G401 (cell line): ENCODE measurements at regions not wholly inside any gene's neighbourhood (a gene's known extent, or its start where the extent isn't known, plus 50 kb on each side); places are given as distances from the start of the nearest gene placed in this dataset.
"Not testable (repeated sequence)": the region's sequence is repeated elsewhere in the genome, so short reads cannot be mapped to it uniquely, and the experiment has no call there.

Experiments
- DNase-seq: peaks from one replicate; pipeline ENCODE4 v3.0.0-alpha.2; 2015; ENCODE audit warnings: low spot score
- in situ Hi-C: cut with HindIII; loops from 2 replicates; pipeline ENCODE4 v1.10.0; 2016; ENCODE audit warnings: low sequenced_read_pairs, mixed read lengths

DNA sequence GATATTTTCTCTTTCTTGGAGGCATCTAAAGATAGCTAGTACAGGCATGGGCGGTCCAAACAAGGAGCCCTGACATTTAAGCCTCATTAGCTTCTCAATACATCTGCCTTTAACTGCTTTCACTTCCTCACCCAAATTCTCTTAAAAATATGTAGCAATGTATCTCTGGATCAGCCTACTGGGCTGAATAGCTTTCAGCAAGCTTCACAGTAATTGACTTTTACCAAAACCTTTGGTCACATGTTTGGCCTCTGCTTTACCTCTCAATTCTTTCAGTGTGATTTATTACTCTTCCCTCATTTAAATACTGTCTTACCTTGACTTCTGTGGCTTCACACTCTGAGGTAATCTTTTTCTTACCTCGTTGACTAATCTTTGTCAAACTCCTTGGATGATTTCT lies 1618.1 kb downstream of the GRIK2 start:
- no peak for DNase-seq
- in situ Hi-C loops, result no loop called here

GRCh38 chr6:103002282-103002681 lies 1608.8 kb downstream of the GRIK2 start:
- no peak for DNase-seq
- in situ Hi-C loops, result no loop called here

DNA sequence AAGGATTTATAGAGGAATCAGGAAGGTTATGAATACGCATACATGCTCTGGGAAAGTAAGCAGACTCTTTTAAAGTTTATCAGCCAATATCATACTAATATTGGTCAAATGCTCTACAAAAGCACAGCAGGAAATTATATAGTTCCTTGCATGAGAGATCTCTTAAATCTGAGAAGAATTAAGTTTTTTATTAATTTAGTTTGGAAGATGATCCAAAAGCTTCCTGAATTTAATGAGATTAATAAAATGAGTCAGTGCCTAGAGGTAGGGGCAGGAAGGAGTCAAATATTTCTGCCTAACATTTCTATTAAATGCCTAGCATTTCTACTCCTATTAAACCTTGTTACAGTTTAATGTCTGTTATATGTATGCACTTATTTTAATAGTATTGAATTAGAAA lies 1608.2 kb downstream of the GRIK2 start:
- in situ Hi-C loops, result no loop called here
- no peak for DNase-seq

DNA sequence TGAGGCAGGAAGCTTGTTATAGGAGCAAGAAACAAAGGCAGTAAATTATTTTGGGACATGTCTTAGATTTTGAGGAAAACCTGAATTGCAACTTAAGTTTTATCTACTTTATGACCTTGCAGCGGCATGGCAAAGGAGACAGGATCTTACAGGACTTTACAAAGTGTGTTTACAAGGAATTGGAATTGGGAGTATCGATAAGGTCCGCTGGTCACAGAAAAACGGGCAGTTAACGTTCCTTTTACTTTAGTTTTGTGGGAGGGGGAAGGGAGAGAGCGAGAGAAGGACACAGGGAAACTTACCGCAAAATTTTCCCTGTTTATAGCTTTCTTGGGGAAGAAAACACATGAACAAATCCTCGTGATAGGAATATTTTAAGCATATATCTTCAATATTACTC lies 1607.2 kb downstream of the GRIK2 start:
- in situ Hi-C loops, result no loop called here
- no peak for DNase-seq

DNA sequence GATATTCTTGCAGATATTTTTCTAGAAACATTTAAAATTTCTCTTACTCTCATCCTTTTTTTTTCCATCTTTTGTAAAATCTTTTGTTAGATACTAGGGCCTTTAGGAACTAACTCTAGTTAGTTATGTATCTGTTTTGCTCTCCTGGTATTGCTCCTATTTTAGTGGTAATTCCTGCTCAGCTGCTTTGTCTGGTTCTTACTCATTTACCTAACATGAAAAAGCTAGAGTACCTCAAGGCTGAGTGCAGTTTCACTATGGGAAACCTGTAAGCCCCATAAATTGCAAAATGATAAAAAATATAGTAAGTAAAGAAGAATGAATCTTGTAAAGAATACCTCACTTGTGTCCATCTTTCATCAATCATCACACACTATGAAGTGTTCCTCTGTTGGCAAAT lies 1602.0 kb downstream of the GRIK2 start:
- in situ Hi-C loops, result no loop called here
- no peak for DNase-seq

GRCh38 chr6:102994866-102995265 lies 1601.4 kb downstream of the GRIK2 start:
- in situ Hi-C loops, result no loop called here
- DNase-seq, result no peak

DNA sequence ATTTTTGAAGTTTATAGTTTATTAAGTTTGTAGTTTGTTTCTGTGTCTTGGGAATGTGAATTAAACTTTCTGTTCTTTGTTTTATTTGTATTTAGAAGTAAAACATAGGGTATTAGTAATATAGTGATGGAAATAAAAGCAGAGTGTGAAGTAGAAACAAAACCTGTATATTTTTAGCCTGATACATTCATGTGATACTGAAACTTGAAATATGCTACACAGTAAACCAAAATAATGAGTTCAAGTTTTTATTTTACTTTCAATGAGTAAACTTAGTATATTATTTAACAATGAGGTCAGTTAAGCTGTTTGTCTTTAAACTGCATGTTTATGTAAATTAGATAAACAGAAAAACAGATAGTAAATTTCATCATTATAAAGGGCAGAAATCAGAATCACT lies 1592.6 kb downstream of the GRIK2 start:
- DNase-seq, result no peak
- in situ Hi-C loops, result no loop called here

DNA sequence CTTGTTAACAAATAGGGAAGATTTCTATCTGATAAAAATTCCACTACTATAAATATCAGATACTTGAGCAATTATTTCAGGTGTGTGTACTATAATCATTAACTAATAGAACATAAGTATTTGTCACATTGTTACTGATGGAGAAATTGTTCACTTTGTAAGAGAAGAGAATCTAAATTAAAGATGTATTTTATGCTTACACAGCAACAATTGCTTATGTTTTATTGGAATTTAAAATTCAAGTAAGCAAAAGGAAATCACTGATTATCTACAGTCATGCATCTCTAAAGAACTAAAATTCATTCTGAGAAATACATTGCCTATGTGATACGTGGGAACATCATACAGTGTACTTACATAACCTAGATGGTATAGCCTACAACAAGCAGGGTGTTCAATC lies 1590.8 kb downstream of the GRIK2 start:
- no peak for DNase-seq
- in situ Hi-C loops, result no loop called here

GRCh38 chr6:102981490-102982015 lies 1588.0 kb downstream of the GRIK2 start:
- in situ Hi-C loops, result no loop called here
- no peak for DNase-seq

GRCh38 chr6:102980951-102981350 lies 1587.4 kb downstream of the GRIK2 start:
- in situ Hi-C loops, result no loop called here

GRCh38 chr6:102961902-102962301 lies 1568.4 kb downstream of the GRIK2 start:
- DNase-seq, result no peak
- in situ Hi-C loops, result no loop called here

More at GRCh38 chr6:102980951-102981350, 1587.4 kb downstream of the GRIK2 start:
- DNase-seq, result no peak

GRCh38 chr6:102950967-102951366 lies 1557.5 kb downstream of the GRIK2 start:
- no peak for DNase-seq
- in situ Hi-C loops, result no loop called here

DNA sequence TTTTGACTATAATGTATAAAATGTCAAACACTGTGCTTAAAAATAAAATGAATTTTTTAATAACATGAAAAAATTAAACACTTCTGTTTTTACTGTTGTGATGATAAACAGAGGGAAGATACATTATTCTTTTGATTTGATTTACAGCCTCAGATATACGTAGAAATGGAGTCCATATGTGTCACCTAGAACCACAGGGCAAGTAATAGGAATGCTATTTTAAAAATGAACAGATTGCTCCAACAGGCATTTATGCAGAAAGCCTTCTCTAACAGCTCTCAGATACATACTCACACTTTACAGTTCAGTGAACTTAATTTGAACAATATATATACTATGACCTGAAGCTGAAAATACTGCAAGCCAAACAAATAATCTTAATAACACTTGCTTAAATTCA lies 1551.0 kb downstream of the GRIK2 start:
- no peak for DNase-seq

DNA sequence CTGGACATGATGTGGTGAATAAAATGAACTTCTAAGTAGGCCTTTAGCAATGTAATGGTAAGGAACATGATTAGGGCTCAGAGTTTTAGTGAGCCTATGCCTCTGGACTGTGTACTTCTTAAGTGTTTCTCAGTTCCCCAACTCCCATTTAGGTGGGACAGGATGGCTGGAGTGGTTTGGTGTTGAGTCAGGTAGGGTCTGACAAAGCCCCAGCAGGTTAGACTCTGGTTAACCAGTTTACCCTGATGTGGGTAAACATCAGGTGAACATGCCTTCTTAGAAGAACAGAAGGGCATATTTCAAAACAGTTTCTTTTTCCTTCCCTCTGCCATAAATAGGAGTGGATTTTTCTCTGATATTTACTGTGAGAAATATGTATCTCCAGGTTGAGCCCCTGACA lies 1548.7 kb downstream of the GRIK2 start:
- no peak for DNase-seq
- in situ Hi-C loops, result no loop called here

More for the DNA sequence above, 1551.0 kb downstream of the GRIK2 start:
- in situ Hi-C loops, result no loop called here

DNA sequence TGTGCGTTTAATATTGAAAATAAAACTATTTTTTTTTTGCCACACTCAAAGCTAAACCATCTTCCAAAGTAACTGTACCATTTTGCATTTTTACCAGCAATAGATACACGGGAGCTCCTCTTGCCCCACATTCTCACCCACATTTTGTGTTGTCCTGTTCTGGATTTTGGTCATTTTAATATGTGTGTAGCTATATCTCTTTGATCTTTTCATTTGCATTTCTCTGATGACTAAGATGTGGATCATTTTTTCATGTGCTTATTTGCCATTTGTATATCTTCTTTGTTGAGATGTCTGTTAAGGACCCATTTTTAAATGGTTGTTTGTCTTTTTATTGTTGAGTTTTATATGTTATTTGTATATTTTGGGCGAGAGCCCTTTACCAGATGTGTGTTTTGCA lies 1543.5 kb downstream of the GRIK2 start:
- no peak for DNase-seq
- in situ Hi-C loops, result no loop called here

DNA sequence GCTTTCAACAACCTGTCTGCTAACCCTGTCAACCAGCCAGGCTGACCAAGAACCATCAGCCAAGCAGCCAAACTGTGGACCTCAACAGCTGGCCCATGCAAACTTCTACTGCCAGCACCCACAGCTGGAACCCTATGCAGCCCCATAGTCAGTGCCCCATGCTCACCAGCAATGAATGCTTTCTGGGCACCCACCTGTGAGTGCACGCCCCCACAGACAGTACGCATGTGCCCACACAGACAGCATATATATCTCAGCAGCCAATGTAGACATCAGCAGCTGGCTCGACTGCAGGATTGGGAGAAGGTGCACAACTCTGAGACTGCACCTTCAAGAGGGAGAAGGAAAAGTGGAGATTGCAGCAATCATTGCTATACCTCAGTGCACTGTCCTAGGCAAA lies 1534.6 kb downstream of the GRIK2 start:
- no peak for DNase-seq
- in situ Hi-C loops, result no loop called here

DNA sequence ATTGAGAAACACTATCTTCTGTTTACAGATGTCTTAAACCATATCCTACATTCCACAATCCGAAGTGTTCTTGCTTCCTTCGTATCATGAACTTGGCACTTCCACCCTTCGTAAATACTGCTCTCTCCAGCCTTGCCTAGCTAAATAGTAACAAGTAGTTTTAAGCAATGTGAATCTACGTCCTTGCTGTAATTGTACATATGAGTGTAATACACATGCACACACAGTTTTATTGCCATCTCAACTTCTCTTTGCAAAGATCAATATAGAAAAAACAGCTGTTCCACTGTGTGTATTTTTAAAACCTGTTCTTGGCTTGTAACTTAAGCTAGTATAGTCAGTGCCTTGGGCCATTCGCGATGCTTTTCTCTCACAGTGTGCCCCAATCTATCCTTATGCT lies 1524.7 kb downstream of the GRIK2 start:
- DNase-seq, result no peak
- in situ Hi-C loops, result no loop called here

GRCh38 chr6:102911571-102911970 lies 1518.1 kb downstream of the GRIK2 start:
- in situ Hi-C loops, result no loop called here
- DNase-seq, result no peak

GRCh38 chr6:102910701-102911139 lies 1517.2 kb downstream of the GRIK2 start:
- in situ Hi-C loops, DNase-seq: not testable (repeated sequence)

- DNase-seq, result no peak
- in situ Hi-C loops, result no loop called here
These were observed 1513.7 kb downstream of the GRIK2 start for GRCh38 chr6:102907181-102907580.

DNA sequence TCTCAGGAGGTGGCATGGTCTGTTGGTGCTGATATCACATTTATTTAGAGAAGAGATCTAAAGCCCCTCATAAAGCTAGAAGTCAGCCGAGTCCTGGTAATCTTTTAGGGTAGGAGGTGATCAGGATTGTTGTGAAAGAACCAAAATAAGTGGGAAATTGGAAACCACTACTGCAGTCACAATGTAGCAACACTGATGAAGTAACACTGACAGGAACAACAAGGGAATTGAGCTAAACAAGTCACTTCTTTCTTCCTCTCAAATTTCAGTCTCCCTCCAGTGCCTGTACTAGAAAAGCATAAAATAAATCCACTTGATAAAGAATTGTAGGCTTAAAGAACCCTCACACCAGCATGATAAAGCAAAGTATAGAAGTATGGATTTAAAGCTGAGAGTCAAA lies 1509.0 kb downstream of the GRIK2 start:
- no peak for DNase-seq
- in situ Hi-C loops, result no loop called here

GRCh38 chr6:102895683-102896082 lies 1502.2 kb downstream of the GRIK2 start:
- DNase-seq, result no peak
- in situ Hi-C loops, result no loop called here
